ENCODE measurements at regions not wholly inside any gene's neighbourhood (a gene's known extent, or its start where the extent isn't known, plus 50 kb on each side); places are given as distances from the start of the nearest gene placed in this dataset.
"Not testable (repeated sequence)": the region's sequence is repeated elsewhere in the genome, so short reads cannot be mapped to it uniquely, and the experiment has no call there.

GRCh38 chr5:39544941-39545340, 120.2 kb upstream of the DAB2 start:
- CTCF ChIA-PET: interaction anchor here (1.6 to 5.8 kb wide), 2 partner anchors 169 to 328 kb away, joined by 9 to 40 read pairs; no protein-coding TSS in a partner anchor
- no peaks in the 10 kb centered on the region for H3K36me3 Mint-ChIP-seq (ENCODE audit: low read depth)
- H3K27me3 Mint-ChIP-seq (ENCODE audit: low read depth): peaks cover 5% of the 10 kb centered on the region
- H3K4me1 Mint-ChIP-seq (ENCODE audit: low read depth): peaks cover 4% of the 10 kb centered on the region
- no peaks in the 10 kb centered on the region for H3K9me3 Mint-ChIP-seq (ENCODE audit: insufficient read depth)
- H3K4me3 Mint-ChIP-seq: no peak overlapping the region
- H3K27ac Mint-ChIP-seq: no peak overlapping the region
- DNase-seq (no peak), ATAC-seq (no peak)
- POLR2A ChIA-PET: no interaction called here

- POLR2A ChIA-PET: no interaction called here
- DNase-seq (no peak), ATAC-seq (no peak)
- Mint-ChIP-seq H3K27ac (no peak overlapping the region), H3K9me3 (ENCODE audit: insufficient read depth) (no peaks in the 10 kb centered on the region), H3K4me3 (no peak overlapping the region), H3K4me1 (ENCODE audit: low read depth) (peaks cover 4% of the 10 kb centered on the region), H3K27me3 (ENCODE audit: low read depth) (peaks cover 9% of the 10 kb centered on the region), H3K36me3 (ENCODE audit: low read depth) (no peaks in the 10 kb centered on the region)
- CTCF ChIA-PET: interaction anchor here (0.9 to 5.8 kb wide), 4 partner anchors 27 to 326 kb away, joined by 3 to 40 read pairs (median 4); no protein-coding TSS in a partner anchor
Measured at GRCh38 chr5:39543335-39543734, 118.6 kb upstream of the DAB2 start.

GRCh38 chr5:39542511-39543285, 117.9 kb upstream of the DAB2 start:
- ATAC-seq: no peak
- Mint-ChIP-seq H3K27me3 (ENCODE audit: low read depth) (peaks cover 9% of the 10 kb centered on the region), H3K4me1 (ENCODE audit: low read depth) (peaks cover 3% of the 10 kb centered on the region), H3K36me3 (ENCODE audit: low read depth) (no peaks in the 10 kb centered on the region), H3K27ac (no peak overlapping the region), H3K9me3 (ENCODE audit: insufficient read depth) (no peaks in the 10 kb centered on the region), H3K4me3 (no peak overlapping the region)
- DNase-seq: no peak
- ChIA-PET CTCF (interaction anchor here (0.5 to 5.8 kb wide), 6 partner anchors 28 to 1502 kb away, joined by 3 to 40 read pairs (median 3); no protein-coding TSS in a partner anchor), POLR2A (no interaction called here)

- Mint-ChIP-seq H3K9me3 (ENCODE audit: insufficient read depth) (no peaks in the 10 kb centered on the region), H3K36me3 (ENCODE audit: low read depth) (no peaks in the 10 kb centered on the region), H3K4me1 (ENCODE audit: low read depth) (no peaks in the 10 kb centered on the region), H3K4me3 (no peak overlapping the region), H3K27ac (no peak overlapping the region), H3K27me3 (ENCODE audit: low read depth) (peaks cover 12% of the 10 kb centered on the region)
- ChIA-PET POLR2A (no interaction called here), CTCF (interaction anchor here (5.8 kb wide), 1 partner anchor 166 kb away, joined by 40 read pairs; no protein-coding TSS in a partner anchor)
- DNase-seq (no peak), ATAC-seq (no peak)
Measured at GRCh38 chr5:39541920-39542319, 117.1 kb upstream of the DAB2 start.

- Mint-ChIP-seq H3K4me1 (ENCODE audit: low read depth) (no peaks in the 10 kb centered on the region), H3K27me3 (ENCODE audit: low read depth) (peaks cover 10% of the 10 kb centered on the region), H3K9me3 (ENCODE audit: insufficient read depth) (no peaks in the 10 kb centered on the region), H3K27ac (no peak overlapping the region), H3K4me3 (no peak overlapping the region), H3K36me3 (ENCODE audit: low read depth) (no peaks in the 10 kb centered on the region)
- ATAC-seq: no peak
- ChIA-PET CTCF (no interaction called here), POLR2A (no interaction called here)
- DNase-seq: no peak
Measured at GRCh38 chr5:39539470-39539869, 114.7 kb upstream of the DAB2 start.

- no peak overlapping the region for H3K4me3 Mint-ChIP-seq
- ChIA-PET POLR2A (no interaction called here), CTCF (interaction anchor here (2.2 kb wide), 1 partner anchor 13 kb away, joined by 9 read pairs; no protein-coding TSS in a partner anchor)
- H3K27ac Mint-ChIP-seq: no peak overlapping the region
- ATAC-seq: no peak
- no peaks in the 10 kb centered on the region for H3K4me1 Mint-ChIP-seq (ENCODE audit: low read depth)
- H3K27me3 Mint-ChIP-seq (ENCODE audit: low read depth): peaks cover 31% of the 10 kb centered on the region
- no peak for DNase-seq
- no peaks in the 10 kb centered on the region for H3K36me3 Mint-ChIP-seq (ENCODE audit: low read depth)
- no peaks in the 10 kb centered on the region for H3K9me3 Mint-ChIP-seq (ENCODE audit: insufficient read depth)
Measured at GRCh38 chr5:39534690-39535089, 109.9 kb upstream of the DAB2 start.

- CTCF ChIA-PET: interaction anchor here (2.2 kb wide), 1 partner anchor 14 kb away, joined by 9 read pairs; no protein-coding TSS in a partner anchor
- no peak for DNase-seq
- Mint-ChIP-seq H3K4me1 (ENCODE audit: low read depth) (no peaks in the 10 kb centered on the region), H3K27ac (no peak overlapping the region), H3K27me3 (ENCODE audit: low read depth) (peaks cover 32% of the 10 kb centered on the region), H3K4me3 (no peak overlapping the region), H3K36me3 (ENCODE audit: low read depth) (no peaks in the 10 kb centered on the region), H3K9me3 (ENCODE audit: insufficient read depth) (no peaks in the 10 kb centered on the region)
- no peak for ATAC-seq
- POLR2A ChIA-PET: no interaction called here
Measured at GRCh38 chr5:39533749-39534148, 109.0 kb upstream of the DAB2 start.

GRCh38 chr5:39532511-39532910, 107.7 kb upstream of the DAB2 start:
- ChIA-PET CTCF (no interaction called here), POLR2A (no interaction called here)
- Mint-ChIP-seq H3K36me3 (ENCODE audit: low read depth) (no peaks in the 10 kb centered on the region), H3K4me3 (no peak overlapping the region), H3K4me1 (ENCODE audit: low read depth) (no peaks in the 10 kb centered on the region), H3K9me3 (ENCODE audit: insufficient read depth) (no peaks in the 10 kb centered on the region), H3K27ac (no peak overlapping the region), H3K27me3 (ENCODE audit: low read depth) (peaks cover 32% of the 10 kb centered on the region)
- ATAC-seq: no peak
- DNase-seq: no peak

GRCh38 chr5:39531306-39531705, 106.5 kb upstream of the DAB2 start:
- Mint-ChIP-seq H3K27me3 (ENCODE audit: low read depth) (peaks cover 32% of the 10 kb centered on the region), H3K9me3 (ENCODE audit: insufficient read depth) (no peaks in the 10 kb centered on the region), H3K36me3 (ENCODE audit: low read depth) (no peaks in the 10 kb centered on the region), H3K27ac (no peak overlapping the region), H3K4me1 (ENCODE audit: low read depth) (no peaks in the 10 kb centered on the region), H3K4me3 (no peak overlapping the region)
- DNase-seq (no peak), ATAC-seq (no peak)
- ChIA-PET POLR2A (no interaction called here), CTCF (no interaction called here)

- H3K4me3 Mint-ChIP-seq: no peak overlapping the region
- H3K27me3 Mint-ChIP-seq (ENCODE audit: low read depth): peaks cover 32% of the 10 kb centered on the region
- no peaks in the 10 kb centered on the region for H3K9me3 Mint-ChIP-seq (ENCODE audit: insufficient read depth)
- H3K36me3 Mint-ChIP-seq (ENCODE audit: low read depth): no peaks in the 10 kb centered on the region
- H3K4me1 Mint-ChIP-seq (ENCODE audit: low read depth): no peaks in the 10 kb centered on the region
- DNase-seq (no peak), ATAC-seq (no peak)
- ChIA-PET CTCF (interaction anchor here (1.0 kb wide), 1 partner anchor 21 kb away, joined by 4 read pairs; no protein-coding TSS in a partner anchor), POLR2A (no interaction called here)
- no peak overlapping the region for H3K27ac Mint-ChIP-seq
Measured at GRCh38 chr5:39526914-39527477, 102.2 kb upstream of the DAB2 start.

- H3K36me3 Mint-ChIP-seq (ENCODE audit: low read depth); ATAC-seq; DNase-seq; POLR2A ChIA-PET; CTCF ChIA-PET; H3K27ac Mint-ChIP-seq; H3K9me3 Mint-ChIP-seq (ENCODE audit: insufficient read depth); H3K4me1 Mint-ChIP-seq (ENCODE audit: low read depth); H3K4me3 Mint-ChIP-seq: not testable (repeated sequence)
- H3K27me3 Mint-ChIP-seq (ENCODE audit: low read depth): peaks cover 26% of the 10 kb centered on the region
Measured at GRCh38 chr5:39525781-39526180, 101.0 kb upstream of the DAB2 start.

- DNase-seq: no peak
- Mint-ChIP-seq H3K27ac (no peak overlapping the region), H3K36me3 (ENCODE audit: low read depth) (no peaks in the 10 kb centered on the region), H3K9me3 (ENCODE audit: insufficient read depth) (no peaks in the 10 kb centered on the region), H3K4me1 (ENCODE audit: low read depth) (no peaks in the 10 kb centered on the region), H3K27me3 (ENCODE audit: low read depth) (peaks cover 23% of the 10 kb centered on the region), H3K4me3 (no peak overlapping the region)
- ChIA-PET POLR2A (no interaction called here), CTCF (no interaction called here)
- no peak for ATAC-seq
Measured at GRCh38 chr5:39525271-39525670, 100.5 kb upstream of the DAB2 start.
